HG03558 (cell line): ENCODE measurements at regions not wholly inside any gene's neighbourhood (a gene's known extent, or its start where the extent isn't known, plus 50 kb on each side); places are given as distances from the start of the nearest gene placed in this dataset.

Experiments
- ATAC-seq: cut with Tn5 transposase; IDR thresholded peaks from one replicate; pipeline ENCODE4 v1.9.1; 2021; ENCODE audit warnings: moderate number of reproducible peaks; ENCODE audit not compliant: unreplicated experiment; ENCODE audit errors: extremely low read depth

GRCh38 chr6:95325916-95326315 is 251.4 kb upstream of the MANEA start:
- ATAC-seq = no peak

GRCh38 chr6:95328231-95328630 is 249.1 kb upstream of the MANEA start:
- no peak for ATAC-seq

- ATAC-seq = no peak
These were observed 225.1 kb upstream of the MANEA start for GRCh38 chr6:95352064-95352795.

- no peak for ATAC-seq
These were observed 222.8 kb upstream of the MANEA start for GRCh38 chr6:95354551-95354950.

GRCh38 chr6:95357380-95358020 is 219.8 kb upstream of the MANEA start:
- ATAC-seq = no peak

- ATAC-seq = peak; percentile 88
These were observed 213.2 kb upstream of the MANEA start for GRCh38 chr6:95364016-95364604.

GRCh38 chr6:95365454-95365853 is 211.9 kb upstream of the MANEA start:
- ATAC-seq = no peak

GRCh38 chr6:95366414-95366813 is 210.9 kb upstream of the MANEA start:
- ATAC-seq = no peak

GRCh38 chr6:95383878-95384277 is 193.5 kb upstream of the MANEA start:
- no peak for ATAC-seq

GRCh38 chr6:95384988-95385387 is 192.3 kb upstream of the MANEA start:
- ATAC-seq = no peak

GRCh38 chr6:95387845-95388244 is 189.5 kb upstream of the MANEA start:
- ATAC-seq = no peak

GRCh38 chr6:95404777-95405176 is 172.6 kb upstream of the MANEA start:
- no peak for ATAC-seq

GRCh38 chr6:95408111-95408510 is 169.2 kb upstream of the MANEA start:
- no peak for ATAC-seq

GRCh38 chr6:95410168-95410567 is 167.2 kb upstream of the MANEA start:
- ATAC-seq = no peak

GRCh38 chr6:95413789-95414188 is 163.5 kb upstream of the MANEA start:
- no peak for ATAC-seq

GRCh38 chr6:95417856-95418255 is 159.5 kb upstream of the MANEA start:
- ATAC-seq = no peak

- ATAC-seq = no peak
These were observed 156.5 kb upstream of the MANEA start for GRCh38 chr6:95420792-95421191.

GRCh38 chr6:95423331-95423730 is 154.0 kb upstream of the MANEA start:
- ATAC-seq = no peak

- no peak for ATAC-seq
These were observed 145.6 kb upstream of the MANEA start for GRCh38 chr6:95431637-95432228.

- no peak for ATAC-seq
These were observed 137.6 kb upstream of the MANEA start for GRCh38 chr6:95439741-95440140.

GRCh38 chr6:95448208-95448607 is 129.1 kb upstream of the MANEA start:
- ATAC-seq = no peak
